Stimulated activated CD8-positive, alpha-beta memory T cell treated with anti-CD3 and anti-CD28 coated beads, Interleukin-4, amount 100 ng/mL, for 48 hours (primary cell): ENCODE measurements at regions not wholly inside any gene's neighbourhood (a gene's known extent, or its start where the extent isn't known, plus 50 kb on each side); places are given as distances from the start of the nearest gene placed in this dataset.

Experiments used
- DNase-seq: peaks from one replicate; pipeline ENCODE4 v3.0.0-alpha.2; 2020

DNA sequence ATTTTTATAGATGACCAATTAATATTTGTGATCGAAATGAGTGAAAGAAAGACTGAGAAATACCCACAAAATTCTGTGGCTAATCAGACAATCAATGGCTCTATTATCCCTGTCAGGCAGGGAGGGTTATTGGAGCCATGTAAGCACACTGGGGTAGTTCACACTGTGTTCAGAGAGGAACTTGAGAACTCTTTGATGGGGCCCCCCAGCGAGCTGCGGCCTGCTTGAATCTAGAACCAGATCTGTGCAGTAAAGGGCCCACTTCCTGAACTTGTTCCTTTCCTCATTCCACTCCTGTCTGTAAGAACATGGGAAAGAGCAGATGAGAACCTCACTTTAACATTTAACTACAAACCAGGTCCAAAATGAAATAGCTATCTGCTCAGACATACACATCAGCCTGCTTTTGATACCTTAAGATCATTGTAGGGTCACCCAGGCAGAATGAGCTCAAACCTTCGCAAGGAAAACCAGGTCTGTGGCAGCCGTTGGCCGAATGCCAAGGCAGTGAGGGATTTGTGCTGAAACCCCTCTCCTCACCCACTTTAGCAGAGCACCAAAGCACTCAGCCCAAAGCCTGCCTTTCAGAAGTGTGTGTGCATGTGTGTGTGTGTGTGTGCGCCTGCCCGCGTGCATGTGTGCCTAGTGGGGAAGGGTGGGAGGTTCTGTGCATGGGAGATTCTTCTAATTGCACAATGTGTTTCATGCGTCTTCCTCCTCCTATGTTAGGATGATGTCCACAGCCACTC is 365.6 kb upstream of the MGMT start:
- peak; percentile 27 for DNase-seq

- no peak for DNase-seq
These were observed 363.9 kb upstream of the MGMT start for GRCh38 chr10:129102906-129103693.

GRCh38 chr10:129104266-129105045 is 362.6 kb upstream of the MGMT start:
- no peak for DNase-seq

GRCh38 chr10:129105266-129105665 is 361.8 kb upstream of the MGMT start:
- DNase-seq = no peak

DNA sequence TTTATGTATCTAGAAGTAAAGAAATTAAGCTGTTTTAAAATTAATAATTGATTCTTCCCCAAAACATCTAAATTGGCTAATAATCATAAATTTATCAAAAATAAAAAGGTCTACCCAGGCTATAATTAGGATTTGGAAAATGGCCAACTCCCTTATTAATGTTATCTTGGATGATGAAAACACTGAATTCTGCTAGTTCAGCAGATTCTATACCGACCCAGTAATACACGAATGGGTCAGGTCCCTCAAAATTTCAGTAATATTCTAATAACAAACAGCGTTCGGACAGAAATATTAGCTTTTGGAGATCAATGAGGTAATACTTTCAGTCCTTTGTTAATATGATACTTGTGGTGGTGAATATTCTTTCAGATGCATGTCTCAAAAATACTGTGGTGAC is 360.7 kb upstream of the MGMT start:
- no peak for DNase-seq

DNA sequence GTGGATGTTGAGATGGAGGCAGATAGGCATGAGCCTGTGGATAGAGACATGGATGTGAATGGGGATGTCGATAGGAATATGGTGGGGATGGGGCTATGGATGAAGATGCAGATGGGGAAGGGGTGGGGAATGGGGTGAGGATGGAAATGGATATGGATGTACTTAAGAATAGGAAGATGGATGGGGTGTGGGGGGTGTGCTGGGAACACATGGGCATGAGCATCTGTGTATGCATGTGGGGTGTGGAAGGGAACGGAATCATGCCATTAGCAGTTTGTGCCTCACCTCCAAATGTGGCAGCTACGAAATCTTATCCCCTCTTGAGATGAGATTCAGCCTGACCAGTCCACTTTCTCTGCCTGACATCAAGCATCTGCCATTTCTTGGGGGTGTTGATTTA is 359.5 kb upstream of the MGMT start:
- DNase-seq = no peak

DNA sequence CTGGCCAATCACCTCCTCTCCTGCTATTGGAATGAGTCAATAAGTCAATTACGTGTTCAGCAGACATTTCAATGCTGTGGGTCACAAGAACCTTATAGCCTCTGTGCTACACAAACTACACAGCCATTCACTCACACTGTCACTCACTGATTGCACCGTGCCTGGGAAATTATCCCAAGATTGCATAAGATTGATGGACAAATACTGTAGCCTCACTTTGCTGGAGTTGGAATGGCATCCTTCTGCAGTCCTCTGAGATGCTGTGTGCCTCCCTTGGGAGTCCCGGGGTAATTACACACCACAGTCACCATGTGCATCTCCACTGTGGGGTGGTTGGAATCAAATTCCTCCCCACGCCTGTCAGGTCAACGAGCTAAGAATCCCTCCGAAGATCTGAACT is 358.7 kb upstream of the MGMT start:
- no peak for DNase-seq

- DNase-seq = no peak
These were observed 358.0 kb upstream of the MGMT start for GRCh38 chr10:129108994-129109393.

- no peak for DNase-seq
These were observed 356.3 kb upstream of the MGMT start for GRCh38 chr10:129110780-129111179.

- no peak for DNase-seq
These were observed 355.1 kb upstream of the MGMT start for GRCh38 chr10:129111922-129112321.

DNA sequence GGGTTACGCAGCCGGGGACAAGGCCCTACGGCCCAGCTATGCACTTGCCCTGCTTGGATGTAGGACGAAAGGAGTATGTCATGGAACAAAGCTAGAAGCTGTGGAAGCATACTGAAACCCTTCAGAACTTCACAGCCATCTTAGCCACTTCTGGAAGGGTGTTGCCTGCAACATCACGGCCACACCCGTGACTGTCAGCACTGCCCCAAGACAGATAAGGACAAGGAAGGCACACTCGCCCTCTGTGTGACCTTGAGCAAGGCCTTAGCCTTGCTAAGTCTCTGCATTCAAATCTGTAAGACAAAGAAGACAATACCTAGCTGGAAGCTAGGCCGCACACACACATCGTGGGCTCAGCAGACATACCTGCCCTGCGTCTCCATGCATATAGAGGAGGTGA is 352.5 kb upstream of the MGMT start:
- DNase-seq = no peak

- no peak for DNase-seq
These were observed 350.7 kb upstream of the MGMT start for GRCh38 chr10:129116371-129116770.

DNA sequence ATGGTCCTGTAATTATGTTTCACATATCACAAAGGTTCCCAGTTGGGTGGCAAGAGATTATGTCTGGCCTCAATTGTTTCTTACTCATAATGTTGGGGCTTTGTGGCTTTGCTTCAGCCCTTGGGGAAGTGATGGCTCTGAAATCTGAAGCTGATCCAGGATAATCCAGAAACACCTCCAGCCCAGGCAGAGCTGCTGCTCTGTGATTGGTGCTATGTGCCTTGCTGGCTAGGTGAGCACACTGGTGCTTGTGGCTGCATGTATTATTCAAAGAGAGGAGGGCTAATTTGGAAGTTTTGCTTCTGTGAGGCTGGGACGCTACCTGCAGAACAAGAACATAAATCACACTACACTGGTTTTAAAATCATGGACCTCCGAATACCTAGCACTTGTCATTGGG is 346.6 kb upstream of the MGMT start:
- DNase-seq = no peak

DNA sequence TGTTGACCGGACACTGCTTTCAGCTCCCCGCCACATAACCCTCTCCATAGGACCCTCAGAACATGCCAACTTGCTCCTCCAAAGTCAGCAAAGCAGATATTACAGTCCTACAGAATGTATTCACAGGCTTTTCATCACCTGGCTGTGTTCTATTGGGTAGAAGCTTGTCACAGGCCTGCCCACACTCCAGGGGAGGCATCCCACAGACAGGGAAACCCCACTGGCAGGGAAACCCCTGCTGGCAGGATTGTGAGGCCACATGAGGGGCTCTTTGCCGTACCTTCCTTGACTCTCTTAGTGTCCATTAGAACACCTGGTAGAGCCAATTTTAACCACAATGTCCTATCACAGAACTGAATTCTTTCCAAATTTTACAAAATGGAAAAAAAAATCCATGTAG is 344.2 kb upstream of the MGMT start:
- no peak for DNase-seq

- no peak for DNase-seq
These were observed 343.6 kb upstream of the MGMT start for GRCh38 chr10:129123428-129123827.

DNA sequence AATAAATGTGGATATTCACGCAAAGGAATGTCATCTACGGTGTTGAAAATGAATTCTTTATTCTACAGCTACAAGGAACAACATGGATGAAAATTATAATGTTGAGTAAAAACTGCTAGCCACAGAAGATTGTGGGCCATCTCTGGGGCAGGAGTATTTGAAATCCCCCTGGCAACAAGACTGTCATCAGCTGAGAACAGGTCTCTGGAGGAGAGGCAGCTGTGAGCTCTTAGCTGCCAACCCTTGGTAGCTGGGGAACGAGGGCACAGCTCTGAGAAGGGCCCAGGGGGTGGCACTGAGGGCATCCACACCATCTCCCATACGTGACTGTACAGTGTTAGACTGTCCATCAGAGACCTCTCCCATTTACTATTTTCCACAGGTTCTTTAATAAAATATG is 340.1 kb upstream of the MGMT start:
- DNase-seq = no peak

DNA sequence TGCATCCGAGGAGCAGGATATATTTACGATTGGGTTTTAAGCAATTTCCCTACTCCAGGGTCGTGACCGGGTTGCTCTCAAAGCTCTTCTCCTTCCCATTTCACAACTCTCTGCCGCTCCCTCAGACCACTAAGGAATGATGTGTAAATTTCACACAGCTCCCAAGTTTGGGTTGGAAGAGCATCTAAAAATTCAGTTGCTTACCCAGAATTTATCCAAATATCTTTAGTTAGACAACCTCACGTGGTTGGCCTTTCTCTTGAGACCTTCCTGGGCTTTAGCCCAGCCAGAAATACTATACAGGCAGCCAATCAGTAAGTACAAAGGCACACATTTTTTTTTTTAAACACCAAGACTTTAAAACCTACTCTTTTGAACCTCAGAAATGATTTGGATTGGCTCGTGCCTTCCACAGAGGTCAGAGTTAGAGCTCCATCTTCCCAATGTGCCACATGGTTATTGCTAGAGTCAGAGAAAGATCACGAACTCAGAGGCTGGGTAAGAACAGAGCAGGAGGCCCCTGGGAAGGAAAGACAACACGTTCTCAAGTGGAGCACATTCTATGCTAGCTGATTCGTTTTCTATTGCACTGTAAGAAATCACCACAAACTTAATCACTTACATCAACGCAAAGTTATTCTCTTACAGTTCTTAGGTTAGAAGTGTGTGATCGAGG is 335.4 kb upstream of the MGMT start:
- no peak for DNase-seq

DNA sequence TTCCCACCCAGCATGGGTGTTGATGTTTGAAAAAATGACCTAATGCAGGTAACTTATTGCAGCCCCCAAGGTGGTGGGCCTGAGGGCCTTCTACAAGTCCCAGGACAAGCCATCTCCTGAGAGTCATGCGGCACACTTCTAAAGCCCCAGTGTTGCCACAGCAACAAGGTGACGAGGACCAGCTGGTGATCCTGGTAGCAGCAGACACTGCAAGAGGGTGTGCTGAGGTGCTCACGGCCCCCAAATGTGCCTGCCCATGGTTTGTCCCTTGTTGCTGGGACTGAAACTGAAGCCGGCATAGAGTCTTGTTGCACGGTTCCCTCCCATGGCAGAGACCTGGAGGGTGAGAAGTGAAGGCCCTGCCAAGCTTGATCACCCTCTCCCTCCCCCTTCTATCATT is 333.2 kb upstream of the MGMT start:
- no peak for DNase-seq

DNA sequence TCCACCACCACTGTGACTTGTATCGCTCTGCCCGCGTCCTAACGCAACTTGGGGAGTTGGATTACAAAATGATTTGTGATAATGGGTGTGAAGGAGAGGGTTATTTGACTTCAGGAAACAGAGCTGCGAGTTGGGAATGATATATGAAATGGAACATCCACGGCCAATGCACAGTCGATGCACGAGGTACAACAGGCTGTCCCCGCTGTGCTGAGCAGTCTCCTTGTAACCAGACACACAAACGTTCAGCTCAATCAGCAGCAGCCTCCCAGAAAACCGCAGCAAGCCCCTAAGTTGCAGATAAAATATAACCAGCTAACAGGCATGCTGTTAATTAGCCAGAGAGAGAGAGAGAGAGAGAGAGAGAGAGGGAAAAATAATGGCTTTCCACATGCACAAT is 332.7 kb upstream of the MGMT start:
- DNase-seq = no peak

DNA sequence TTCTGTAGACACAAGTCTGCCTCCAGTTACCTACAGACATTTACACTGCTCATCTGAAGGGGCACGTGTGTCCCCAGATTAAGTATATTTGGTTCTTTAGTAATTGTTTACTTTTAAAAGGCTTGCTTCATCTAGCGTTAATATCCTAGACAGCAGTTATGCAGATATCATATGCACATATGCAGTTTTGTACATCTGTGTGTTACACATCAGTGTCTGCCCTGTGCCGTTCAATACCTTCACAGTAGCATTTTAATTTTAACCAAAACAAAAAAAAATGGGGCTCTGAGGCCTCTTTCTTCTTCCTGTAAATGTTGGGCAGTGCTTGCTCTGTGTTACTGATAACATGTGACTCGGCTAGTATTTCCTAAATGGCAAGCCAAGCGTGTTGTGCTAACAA is 331.4 kb upstream of the MGMT start:
- no peak for DNase-seq

DNA sequence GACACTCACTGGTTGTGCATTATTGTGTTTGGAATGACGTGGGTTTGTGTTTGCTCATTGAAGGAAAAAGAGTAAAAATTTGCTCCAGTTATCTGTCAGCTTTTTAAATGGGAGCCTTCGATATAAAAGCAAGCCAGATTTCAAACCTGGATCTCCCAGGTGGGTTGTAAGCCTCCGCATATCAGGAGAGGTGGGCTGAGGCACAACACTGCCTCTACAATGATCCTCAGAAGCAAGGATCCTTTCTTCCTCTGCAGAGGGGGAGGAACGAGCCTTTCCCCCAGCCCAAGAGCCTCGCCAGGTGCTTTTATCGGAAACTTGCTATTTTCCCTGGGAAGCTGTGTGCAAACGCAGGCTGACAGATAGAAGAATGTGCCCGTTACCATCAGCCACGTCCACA is 331.0 kb upstream of the MGMT start:
- no peak for DNase-seq

- no peak for DNase-seq
These were observed 330.1 kb upstream of the MGMT start for GRCh38 chr10:129136951-129137350.
